Posterior vena cava (tissue), 2 donors: ENCODE measurements at regions not wholly inside any gene's neighbourhood (a gene's known extent, or its start where the extent isn't known, plus 50 kb on each side); places are given as distances from the start of the nearest gene placed in this dataset.

ENCODE experiments used
- DNase-seq: peaks from one replicate; pipeline ENCODE4 v3.0.0-alpha.2; 2020; ENCODE audit warnings: low spot score
- intact Hi-C, 2 donors: fragments of 100-400 bp; cut with DNase I; formaldehyde crosslinking; loops; one replicate each; pipeline versions ENCODE4 v1.14.1 to v1.14.2; 2022 to 2023
- donor health status: DM: yes; HTN: yes; CAD: no.
- donor health status: DM: yes; HTN: yes; CAD: no.

GRCh38 chr10:94173594-94173993 lies 179.9 kb downstream of the PLCE1 start:
- DNase-seq = no peak
- intact Hi-C loops = no loop called here

DNA sequence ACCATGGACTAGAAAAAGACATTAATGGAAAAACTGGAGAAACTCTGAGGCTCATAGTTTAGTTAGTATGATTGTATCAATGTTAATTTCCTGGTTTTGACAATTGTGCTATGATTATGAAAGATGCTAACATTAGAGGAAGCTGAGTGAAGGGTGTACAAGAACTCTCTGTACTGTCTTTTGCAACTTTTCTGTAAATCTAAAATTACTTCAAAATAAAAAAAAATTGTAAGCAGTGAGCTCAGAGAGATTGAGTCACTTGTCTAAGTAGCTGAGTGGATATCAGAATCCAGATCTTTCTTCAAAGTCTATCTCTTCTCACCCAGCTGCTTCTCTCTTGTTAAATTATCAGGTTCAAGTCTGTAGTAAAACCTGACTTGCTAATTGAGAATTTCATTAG lies 181.1 kb downstream of the PLCE1 start:
- no peak for DNase-seq
- intact Hi-C loops = no loop called here

GRCh38 chr10:94178475-94179253 lies 184.1 kb downstream of the NOC3L start:
- intact Hi-C loops = no loop called here
- DNase-seq = no peak

- intact Hi-C loops = no loop called here
- DNase-seq = no peak
Observed at GRCh38 chr10:94180576-94180975, 182.2 kb downstream of the NOC3L start.

DNA sequence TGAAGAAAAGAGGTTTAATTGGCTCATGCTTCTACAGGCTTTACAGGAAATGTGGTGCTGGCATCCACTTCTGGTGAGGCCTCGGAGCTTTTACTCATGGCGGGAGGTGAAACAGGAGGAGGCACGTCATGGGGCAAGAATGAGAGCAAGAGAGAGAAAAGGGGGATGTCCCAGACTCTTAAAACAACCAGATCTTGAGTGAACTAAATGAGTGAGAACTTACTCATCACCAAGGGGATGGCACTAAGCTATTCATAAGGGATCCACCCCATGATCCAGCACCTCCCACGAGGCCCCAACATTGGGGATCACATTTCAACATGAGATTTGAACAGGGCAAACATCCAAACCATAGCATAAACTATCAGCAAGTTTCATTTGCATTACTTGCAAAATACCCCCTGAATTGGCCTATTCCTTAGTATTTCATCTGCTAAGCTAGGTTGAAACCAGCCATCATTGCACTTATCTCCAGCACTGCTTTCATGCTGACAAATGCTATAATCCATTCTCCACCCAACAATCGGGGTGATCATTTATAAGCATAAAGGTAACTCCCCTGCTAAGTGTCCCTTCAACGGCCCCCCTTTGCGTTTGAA lies 179.0 kb downstream of the NOC3L start:
- no peak for DNase-seq
- intact Hi-C loops = no loop called here

DNA sequence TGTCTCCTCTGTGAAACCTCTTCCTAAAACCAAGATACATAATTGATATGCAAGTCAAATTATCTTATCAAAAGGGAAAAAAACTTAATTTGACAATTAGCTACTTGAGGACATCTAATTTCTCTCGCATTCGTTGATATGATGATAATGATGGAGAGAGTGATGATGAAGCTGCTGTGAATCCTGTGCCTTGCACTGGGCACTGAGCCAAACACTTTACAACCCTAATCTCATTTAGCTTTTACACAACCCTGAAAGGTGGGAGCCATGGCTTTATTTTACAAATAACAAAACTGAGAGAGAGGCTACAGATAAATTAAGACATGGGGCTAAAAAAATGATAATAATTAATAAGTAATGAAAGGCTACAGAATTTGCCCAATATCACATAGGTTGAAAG lies 176.0 kb downstream of the NOC3L start:
- intact Hi-C loops = no loop called here
- no peak for DNase-seq

DNA sequence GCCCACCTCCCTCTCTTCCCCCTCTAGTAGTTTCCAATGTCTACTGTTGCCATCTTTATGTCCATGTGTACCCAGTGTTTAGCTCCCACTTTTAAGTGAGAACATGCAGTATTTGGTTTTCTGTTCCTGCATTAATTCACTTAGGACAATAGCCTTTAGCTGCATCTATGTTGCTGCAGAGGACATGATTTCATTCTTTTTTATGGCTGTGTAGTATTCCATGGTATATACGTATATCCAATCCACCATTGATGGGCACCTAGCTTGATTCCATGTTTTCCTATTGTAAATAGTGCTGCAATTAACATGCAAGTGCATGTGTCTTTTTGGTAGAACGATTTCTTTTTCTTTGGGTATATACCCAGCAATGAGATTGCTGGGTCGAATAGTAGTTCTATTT lies 170.4 kb downstream of the NOC3L start:
- DNase-seq = no peak
- intact Hi-C loops = no loop called here

GRCh38 chr10:94192974-94193373 lies 169.8 kb downstream of the NOC3L start:
- intact Hi-C loops = no loop called here
- no peak for DNase-seq

DNA sequence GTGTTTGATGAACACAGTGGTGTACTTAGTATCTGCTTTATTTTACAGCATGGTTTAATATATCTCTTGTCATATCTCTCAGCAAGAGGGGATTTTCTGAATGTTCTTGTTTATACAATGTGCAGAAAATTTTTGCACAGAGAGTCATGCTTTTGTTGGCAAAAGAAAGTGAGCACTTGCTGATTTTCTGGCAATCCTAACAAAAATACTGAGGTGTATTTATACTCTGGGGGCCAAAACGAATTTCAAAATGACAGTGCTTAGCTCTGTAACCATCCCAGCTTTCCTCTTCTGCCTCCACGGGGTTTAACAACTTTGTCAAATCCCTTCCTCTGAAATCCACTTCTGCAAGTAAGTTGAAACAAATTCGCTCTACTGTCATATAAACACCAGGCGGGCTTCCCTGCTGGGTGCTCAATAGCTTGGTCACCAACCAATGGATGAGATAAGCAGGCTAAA lies 169.2 kb downstream of the NOC3L start:
- DNase-seq = no peak
- intact Hi-C loops = no loop called here

DNA sequence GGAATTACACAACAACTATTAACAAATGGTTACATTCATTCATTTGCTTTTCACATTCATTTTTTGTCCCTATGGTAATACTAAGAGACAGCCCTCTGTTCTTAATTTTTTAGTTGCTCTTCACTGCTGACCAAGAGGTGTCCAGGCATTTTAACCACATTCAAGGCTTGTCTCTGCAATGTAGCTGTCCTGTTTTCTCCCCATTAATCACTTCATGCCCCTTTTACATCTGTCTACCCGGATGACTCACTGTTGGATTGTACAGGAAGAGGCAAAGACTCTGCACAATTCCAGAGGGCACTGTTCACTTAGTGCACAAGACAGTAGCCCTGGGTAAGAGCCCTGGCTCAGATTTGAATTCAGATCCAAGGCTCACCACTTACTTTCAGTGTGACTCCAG lies 168.5 kb downstream of the NOC3L start:
- intact Hi-C loops = no loop called here
- DNase-seq = no peak

GRCh38 chr10:94197241-94197640 lies 165.5 kb downstream of the NOC3L start:
- intact Hi-C loops = no loop called here

DNA sequence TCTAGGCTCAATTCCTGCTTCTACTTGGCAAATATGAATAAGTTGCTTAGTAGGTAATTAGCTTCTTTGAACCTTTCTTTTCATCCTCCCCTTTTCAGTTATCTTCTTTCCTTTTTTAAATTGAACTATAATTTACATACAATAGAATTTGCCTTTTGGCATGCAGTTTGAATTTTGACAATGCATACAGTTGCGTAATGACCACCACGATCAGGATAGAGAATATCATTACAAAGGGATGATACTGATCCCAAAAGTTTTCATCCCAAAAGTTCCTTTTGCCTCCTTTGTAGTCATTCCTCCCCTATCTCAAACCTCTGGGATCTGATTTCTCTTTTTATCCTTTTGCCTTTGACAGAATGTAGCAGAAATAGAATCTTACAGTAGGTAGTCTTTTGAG lies 164.4 kb downstream of the NOC3L start:
- intact Hi-C loops = no loop called here
- DNase-seq = no peak

More at GRCh38 chr10:94197241-94197640, 165.5 kb downstream of the NOC3L start:
- DNase-seq = no peak

GRCh38 chr10:94199565-94199964 lies 163.2 kb downstream of the NOC3L start:
- DNase-seq = no peak
- intact Hi-C loops = no loop called here

- intact Hi-C loops = no loop called here
- no peak for DNase-seq
Observed at GRCh38 chr10:94200146-94200837, 162.4 kb downstream of the NOC3L start.

- no peak for DNase-seq
- intact Hi-C loops = no loop called here
Observed at GRCh38 chr10:94205396-94205831, 157.3 kb downstream of the NOC3L start.

DNA sequence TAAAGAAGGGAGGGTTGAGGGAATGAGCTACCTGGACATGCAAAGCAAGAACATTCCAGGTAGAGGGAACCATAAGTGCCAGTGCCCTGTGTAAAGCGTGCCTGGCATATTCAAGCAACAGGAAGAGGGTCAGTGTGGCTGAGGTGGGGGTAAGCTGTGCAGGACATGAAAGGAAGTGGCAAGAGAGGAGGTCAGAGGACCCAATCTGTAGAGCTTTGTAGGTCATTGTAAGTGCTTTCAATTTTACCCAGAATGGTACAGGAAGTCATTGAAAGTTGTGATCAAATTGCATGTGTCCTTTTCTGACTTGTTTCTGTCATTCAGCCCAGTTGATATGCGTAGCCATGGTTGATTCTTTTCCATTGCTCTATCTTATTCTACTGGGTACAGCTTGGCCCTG lies 156.6 kb downstream of the NOC3L start:
- no peak for DNase-seq
- intact Hi-C loops = no loop called here

GRCh38 chr10:94208315-94208714 lies 154.4 kb downstream of the NOC3L start:
- no peak for DNase-seq
- intact Hi-C loops = no loop called here

DNA sequence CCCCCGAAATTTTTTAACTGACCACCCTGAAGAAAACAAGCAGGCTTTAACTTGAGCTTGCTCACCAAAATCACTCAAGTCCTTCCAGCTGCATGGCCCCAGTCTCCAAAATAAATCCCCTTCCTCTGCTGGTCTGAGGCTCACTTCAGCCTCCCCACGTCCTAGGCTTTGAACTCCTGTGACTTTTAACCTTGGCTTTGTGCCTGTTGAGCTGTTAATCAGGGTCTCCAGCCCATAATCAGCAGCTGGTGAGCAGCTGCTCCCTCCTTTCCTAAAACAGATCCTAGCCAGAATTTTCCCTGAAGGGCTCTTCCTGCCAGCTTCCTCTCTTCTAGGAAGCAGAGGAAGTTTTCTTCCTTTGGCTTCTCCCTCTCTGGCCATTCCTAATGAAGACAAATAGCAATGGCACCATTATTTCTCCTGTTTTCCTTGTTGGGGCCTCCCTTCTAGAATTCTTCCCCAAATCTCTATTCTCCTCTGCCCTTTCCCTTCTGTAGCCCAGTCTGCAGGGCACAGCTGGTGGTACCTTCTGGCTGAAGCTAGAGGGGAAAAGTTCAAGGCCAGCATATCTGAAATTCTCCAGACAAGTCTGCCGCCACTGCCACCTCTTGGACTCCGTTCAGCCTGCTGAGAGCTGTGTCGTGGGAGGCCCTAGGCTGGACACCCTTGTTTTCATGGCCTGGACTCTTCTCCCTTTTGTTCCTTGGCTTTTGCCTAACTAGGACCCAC lies 152.1 kb downstream of the NOC3L start:
- intact Hi-C loops = no loop called here
- DNase-seq = no peak

GRCh38 chr10:94211169-94211510 lies 151.6 kb downstream of the NOC3L start:
- intact Hi-C loops = no loop called here

GRCh38 chr10:94213001-94213530 lies 149.7 kb downstream of the NOC3L start:
- intact Hi-C loops = no loop called here
- DNase-seq = no peak

More at GRCh38 chr10:94211169-94211510, 151.6 kb downstream of the NOC3L start:
- no peak for DNase-seq
